ENCODE measurements at regions not wholly inside any gene's neighbourhood (a gene's known extent, or its start where the extent isn't known, plus 50 kb on each side); places are given as distances from the start of the nearest gene placed in this dataset.

- no peak for DNase-seq (ENCODE audit: low read depth, low spot score)
- Histone ChIP-seq H3K9me3 (ENCODE audit: control insufficient read depth, insufficient read depth, low read length) (no peaks in the 10 kb centered on the region), H3K4me3 (ENCODE audit: low read depth, low read length) (no peak overlapping the region), H3K27ac (ENCODE audit: low read depth, low read length) (no peak overlapping the region), H3K27me3 (ENCODE audit: control insufficient read depth, insufficient read depth, low read length) (no peaks in the 10 kb centered on the region)
- ChIA-PET POLR2A (no interaction called here), CTCF (no interaction called here)
- no peak for TF ChIP-seq CTCF (IDR thresholded peaks at IDR 0.05; ENCODE audit: low read depth, low read length)
Measured at GRCh38 chr13:55570371-55570770, 1570.3 kb upstream of the PRR20A start.

DNA sequence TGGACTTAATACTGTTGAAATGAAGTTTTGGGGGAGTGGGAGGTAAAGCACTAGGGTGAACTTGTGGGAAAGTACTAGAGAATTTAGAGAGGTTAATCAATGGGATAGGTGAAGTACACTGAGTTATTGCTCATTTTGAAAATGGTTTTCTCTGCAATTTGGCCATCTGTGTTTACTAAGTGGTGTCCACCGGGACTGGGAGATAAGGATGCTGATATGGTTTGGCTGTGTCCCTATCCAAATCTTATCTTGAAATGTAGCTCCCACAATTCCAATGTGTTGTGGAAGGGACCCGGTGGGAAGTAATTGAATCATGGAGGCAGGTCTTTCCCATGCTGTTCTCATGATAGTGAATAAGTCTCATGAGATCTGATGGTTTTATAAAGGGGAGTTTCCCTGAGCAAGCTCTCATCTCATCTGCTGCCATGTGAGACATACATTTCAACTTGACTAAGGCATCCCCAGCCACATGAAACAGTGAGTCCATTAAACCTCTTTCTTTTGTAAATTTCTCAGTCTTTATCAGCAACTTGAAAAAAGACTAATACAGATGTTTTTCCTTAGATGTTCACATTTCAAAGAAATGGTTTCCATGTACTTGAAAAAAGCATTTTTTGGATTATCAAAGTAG lies 1569.4 kb upstream of the PRR20A start:
- H3K9me3 ChIP-seq (ENCODE audit: control insufficient read depth, insufficient read depth, low read length), result peaks cover 3% of the 10 kb centered on the region; the same call in 1 of the 2 replicates
- H3K4me3 ChIP-seq (ENCODE audit: low read depth, low read length), result no peak overlapping the region
- no peak overlapping the region for H3K27ac ChIP-seq (ENCODE audit: low read depth, low read length)
- no peak for TF ChIP-seq CTCF (IDR thresholded peaks at IDR 0.05; ENCODE audit: low read depth, low read length)
- DNase-seq (ENCODE audit: low read depth, low spot score), result no peak
- ChIA-PET CTCF (no interaction called here), POLR2A (no interaction called here)
- no peaks in the 10 kb centered on the region for H3K27me3 ChIP-seq (ENCODE audit: control insufficient read depth, insufficient read depth, low read length)

GRCh38 chr13:55572408-55572807 lies 1568.3 kb upstream of the PRR20A start:
- H3K27ac ChIP-seq (ENCODE audit: low read depth, low read length), result no peak overlapping the region
- H3K9me3 ChIP-seq (ENCODE audit: control insufficient read depth, insufficient read depth, low read length), result peaks cover 14% of the 10 kb centered on the region
- H3K4me3 ChIP-seq (ENCODE audit: low read depth, low read length), result no peak overlapping the region
- TF ChIP-seq CTCF (IDR thresholded peaks at IDR 0.05; ENCODE audit: low read depth, low read length), result no peak
- ChIA-PET CTCF (no interaction called here), POLR2A (no interaction called here)
- H3K27me3 ChIP-seq (ENCODE audit: control insufficient read depth, insufficient read depth, low read length), result no peaks in the 10 kb centered on the region
- DNase-seq (ENCODE audit: low read depth, low spot score), result no peak

DNA sequence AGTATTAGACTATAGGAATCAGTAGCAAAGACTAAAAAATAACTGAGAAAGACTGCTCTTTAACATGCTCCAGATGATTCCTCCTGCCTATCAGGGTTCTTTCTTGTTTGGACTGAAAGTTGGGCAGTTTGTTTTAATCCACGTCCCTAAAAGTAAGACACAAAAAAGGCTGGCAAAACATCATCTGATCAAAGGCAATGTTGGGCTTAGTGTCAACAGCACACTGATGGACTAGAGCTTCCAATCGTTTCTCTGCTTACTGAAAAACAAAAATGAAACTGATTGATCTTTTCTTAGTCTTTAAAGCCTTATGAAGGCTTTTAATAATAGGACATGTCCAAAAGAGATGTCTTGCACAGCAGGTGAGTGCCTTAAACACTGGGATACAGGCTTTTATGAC lies 1567.9 kb upstream of the PRR20A start:
- POLR2A ChIA-PET, result no interaction called here
- CTCF ChIA-PET, result no interaction called here
- no peak overlapping the region for H3K4me3 ChIP-seq (ENCODE audit: low read depth, low read length)

DNA sequence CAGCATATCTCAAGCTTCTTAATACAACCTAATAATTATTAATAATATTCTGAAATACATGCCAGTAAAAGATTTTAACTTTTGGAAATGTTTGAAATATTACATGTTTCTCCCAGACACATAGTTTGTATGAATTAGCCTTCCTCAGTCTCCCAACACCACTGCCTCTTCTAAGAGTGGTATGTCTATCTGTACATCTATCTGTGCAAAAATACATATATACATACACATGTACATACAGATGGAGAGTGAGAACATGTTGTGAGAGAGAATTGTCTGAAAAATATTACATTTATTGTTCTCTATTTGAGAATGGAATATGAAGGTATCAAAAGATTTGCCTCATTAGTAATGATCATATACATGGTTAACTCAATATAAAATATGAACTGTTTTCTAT lies 1567.2 kb upstream of the PRR20A start:
- Histone ChIP-seq H3K9me3 (ENCODE audit: control insufficient read depth, insufficient read depth, low read length) (peaks cover 21% of the 10 kb centered on the region), H3K27me3 (ENCODE audit: control insufficient read depth, insufficient read depth, low read length) (no peaks in the 10 kb centered on the region), H3K27ac (ENCODE audit: low read depth, low read length) (no peak overlapping the region), H3K4me3 (ENCODE audit: low read depth, low read length) (no peak overlapping the region)
- ChIA-PET CTCF (no interaction called here), POLR2A (no interaction called here)
- DNase-seq (ENCODE audit: low read depth, low spot score), result no peak
- TF ChIP-seq CTCF (IDR thresholded peaks at IDR 0.05; ENCODE audit: low read depth, low read length), result no peak

More for the DNA sequence above, 1567.9 kb upstream of the PRR20A start:
- H3K27me3 ChIP-seq (ENCODE audit: control insufficient read depth, insufficient read depth, low read length), result no peaks in the 10 kb centered on the region
- no peak for TF ChIP-seq CTCF (IDR thresholded peaks at IDR 0.05; ENCODE audit: low read depth, low read length)
- peaks cover 18% of the 10 kb centered on the region for H3K9me3 ChIP-seq (ENCODE audit: control insufficient read depth, insufficient read depth, low read length)
- DNase-seq (ENCODE audit: low read depth, low spot score), result no peak
- H3K27ac ChIP-seq (ENCODE audit: low read depth, low read length), result no peak overlapping the region

All from AG04450 (cell line).